Activated CD8-positive, alpha-beta T cell treated with anti-CD3 and anti-CD28 coated beads for 36 hours (primary cell): ENCODE measurements at regions not wholly inside any gene's neighbourhood (a gene's known extent, or its start where the extent isn't known, plus 50 kb on each side); places are given as distances from the start of the nearest gene placed in this dataset.

Experiments
- ATAC-seq: fragments of 200-7000 bp; cut with Tn5 transposase; one replicate; pipeline ENCODE4 v1.10.0; 2021; ENCODE audit warnings: mild to moderate bottlenecking, moderate library complexity
- CTCF ChIA-PET: fragments of 350-600 bp; sonication (Branson Sonifier 250); formaldehyde crosslinking; loops from one replicate; lab custom pipeline; 2021; ENCODE audit warnings: antibody characterized with exemption; lab: Charles Lee
- POLR2A ChIA-PET: fragments of 350-600 bp; sonication (Branson Sonifier 250); formaldehyde crosslinking; loops from one replicate; lab custom pipeline; 2021; ENCODE audit warnings: antibody characterized with exemption; lab: Charles Lee
- DNase-seq: peaks from one replicate; pipeline ENCODE4 v3.0.0-alpha.2; 2020
- H3K27ac Mint-ChIP-seq: one replicate; pipeline ENCODE4 v1.8.0; 2021; ENCODE audit warnings: mild to moderate bottlenecking, mixed read lengths
- H3K27me3 Mint-ChIP-seq: one replicate; pipeline ENCODE4 v1.8.0; 2021; ENCODE audit warnings: mixed read lengths
- H3K36me3 Mint-ChIP-seq: one replicate; pipeline ENCODE4 v1.8.0; 2021; ENCODE audit warnings: low read depth, mixed read lengths
- H3K4me1 Mint-ChIP-seq: one replicate; pipeline ENCODE4 v1.8.0; 2021; ENCODE audit warnings: low read depth, mixed read lengths
- H3K4me3 Mint-ChIP-seq: one replicate; pipeline ENCODE4 v1.8.0; 2021; ENCODE audit warnings: mild to moderate bottlenecking, moderate library complexity, mixed read lengths
- H3K9me3 Mint-ChIP-seq: one replicate; pipeline ENCODE4 v1.8.0; 2021; ENCODE audit warnings: mixed read lengths
- intact Hi-C: fragments of 100-400 bp; cut with micrococcal nuclease; formaldehyde crosslinking; loops from one replicate; pipeline ENCODE4 v1.10.0; 2022
- TF ChIP-seq, protein P1 (sequence below): fragments of 200-600 bp; IDR thresholded peaks from one replicate; pipeline ENCODE4 v1.8.0; 2022; ENCODE audit warnings: antibody characterized with exemption, mild to moderate bottlenecking

DNA sequence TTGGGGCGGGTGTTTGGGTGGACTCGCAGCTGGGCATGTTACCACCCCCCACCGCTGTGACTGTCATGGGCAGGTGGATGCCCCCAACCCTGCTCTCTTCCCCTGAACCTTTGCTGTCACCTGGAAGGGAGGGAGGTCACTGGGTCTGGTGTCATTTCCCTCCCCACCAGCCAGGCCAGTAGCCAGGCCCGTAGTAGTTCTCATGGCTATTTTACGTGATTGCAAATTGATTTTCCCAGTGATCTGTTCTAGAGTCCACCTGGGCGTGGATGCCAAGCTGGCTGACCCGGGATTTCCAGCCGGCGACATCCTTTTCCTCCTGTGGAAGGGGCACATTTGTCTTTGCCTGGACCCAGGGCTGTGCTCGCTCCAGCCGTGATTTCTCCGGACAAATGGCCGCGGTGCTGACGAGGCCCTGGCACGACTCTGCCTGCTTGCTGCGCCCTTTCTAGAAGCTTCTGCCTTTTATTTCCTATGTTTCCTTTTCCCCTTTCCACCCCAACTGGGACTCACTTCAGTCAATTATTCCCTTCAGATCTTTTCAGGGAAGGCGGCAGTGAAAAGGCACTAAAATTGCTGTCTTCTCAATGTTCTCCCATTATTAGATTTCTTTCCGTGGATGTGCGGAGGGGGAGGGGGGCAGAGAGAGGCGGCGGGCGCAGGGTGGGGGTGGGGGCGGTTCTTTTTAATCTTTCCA is 226.9 kb upstream of the CIBAR2 start:
- Mint-ChIP-seq H3K4me3 (no peak overlapping the region), H3K4me1 (peaks cover 12% of the 10 kb centered on the region), H3K36me3 (no peaks in the 10 kb centered on the region), H3K27ac (no peak overlapping the region), H3K9me3 (no peaks in the 10 kb centered on the region), H3K27me3 (no peaks in the 10 kb centered on the region)
- intact Hi-C loops, result no loop called here
- ChIA-PET CTCF (interaction anchor here (1.0 kb wide), 1 partner anchor 82 kb away, joined by 3 read pairs; no protein-coding TSS in a partner anchor), POLR2A (no interaction called here)
- TF ChIP-seq, protein P1, sequence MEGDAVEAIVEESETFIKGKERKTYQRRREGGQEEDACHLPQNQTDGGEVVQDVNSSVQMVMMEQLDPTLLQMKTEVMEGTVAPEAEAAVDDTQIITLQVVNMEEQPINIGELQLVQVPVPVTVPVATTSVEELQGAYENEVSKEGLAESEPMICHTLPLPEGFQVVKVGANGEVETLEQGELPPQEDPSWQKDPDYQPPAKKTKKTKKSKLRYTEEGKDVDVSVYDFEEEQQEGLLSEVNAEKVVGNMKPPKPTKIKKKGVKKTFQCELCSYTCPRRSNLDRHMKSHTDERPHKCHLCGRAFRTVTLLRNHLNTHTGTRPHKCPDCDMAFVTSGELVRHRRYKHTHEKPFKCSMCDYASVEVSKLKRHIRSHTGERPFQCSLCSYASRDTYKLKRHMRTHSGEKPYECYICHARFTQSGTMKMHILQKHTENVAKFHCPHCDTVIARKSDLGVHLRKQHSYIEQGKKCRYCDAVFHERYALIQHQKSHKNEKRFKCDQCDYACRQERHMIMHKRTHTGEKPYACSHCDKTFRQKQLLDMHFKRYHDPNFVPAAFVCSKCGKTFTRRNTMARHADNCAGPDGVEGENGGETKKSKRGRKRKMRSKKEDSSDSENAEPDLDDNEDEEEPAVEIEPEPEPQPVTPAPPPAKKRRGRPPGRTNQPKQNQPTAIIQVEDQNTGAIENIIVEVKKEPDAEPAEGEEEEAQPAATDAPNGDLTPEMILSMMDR, result no peak
- ATAC-seq (no peak), DNase-seq (no peak)

DNA sequence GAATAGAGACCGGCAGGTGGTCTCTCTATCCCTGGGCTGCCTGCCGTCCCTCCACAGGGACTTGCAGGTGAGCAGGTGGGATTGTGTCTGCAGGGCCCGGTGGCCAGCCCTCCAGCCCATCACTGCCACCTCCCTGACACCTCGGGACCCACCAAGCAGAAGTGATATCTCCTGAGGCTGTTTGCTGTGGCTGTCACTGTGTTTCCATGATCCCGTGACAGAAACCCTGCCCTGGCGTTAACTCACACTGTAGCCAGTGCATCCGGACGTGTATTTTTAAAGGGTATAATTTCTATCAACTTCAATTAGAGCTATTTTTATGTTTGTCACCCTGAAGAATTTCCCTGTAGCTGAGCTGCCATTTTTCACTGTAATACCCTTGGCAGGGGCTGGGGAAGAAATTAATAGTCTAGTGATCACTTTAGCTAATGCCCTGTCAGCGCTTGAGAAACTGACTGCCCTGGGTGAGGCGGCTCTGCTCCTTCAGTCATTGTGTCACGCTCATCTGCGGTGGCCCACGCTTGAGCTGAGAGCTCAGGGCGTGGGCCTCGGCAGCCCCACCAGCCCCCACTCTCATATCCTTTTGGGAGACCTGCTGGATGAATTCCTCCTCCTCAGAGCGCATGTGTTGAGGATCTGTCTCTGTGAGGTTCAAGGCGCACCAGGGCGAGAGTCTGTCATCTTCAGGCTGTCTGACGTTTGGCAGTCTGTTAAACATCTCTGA is 229.9 kb upstream of the CIBAR2 start:
- no peak for DNase-seq
- no peak for ATAC-seq
- Mint-ChIP-seq H3K36me3 (no peaks in the 10 kb centered on the region), H3K4me3 (no peak overlapping the region), H3K27ac (no peak overlapping the region), H3K4me1 (no peaks in the 10 kb centered on the region), H3K9me3 (peaks cover 2% of the 10 kb centered on the region), H3K27me3 (peaks cover 2% of the 10 kb centered on the region)
- ChIA-PET POLR2A (no interaction called here), CTCF (interaction anchor here (1.9 kb wide), 1 partner anchor 45 kb away, joined by 4 read pairs; no protein-coding TSS in a partner anchor)
- TF ChIP-seq, protein P1, result no peak
- intact Hi-C loops, result no loop called here

DNA sequence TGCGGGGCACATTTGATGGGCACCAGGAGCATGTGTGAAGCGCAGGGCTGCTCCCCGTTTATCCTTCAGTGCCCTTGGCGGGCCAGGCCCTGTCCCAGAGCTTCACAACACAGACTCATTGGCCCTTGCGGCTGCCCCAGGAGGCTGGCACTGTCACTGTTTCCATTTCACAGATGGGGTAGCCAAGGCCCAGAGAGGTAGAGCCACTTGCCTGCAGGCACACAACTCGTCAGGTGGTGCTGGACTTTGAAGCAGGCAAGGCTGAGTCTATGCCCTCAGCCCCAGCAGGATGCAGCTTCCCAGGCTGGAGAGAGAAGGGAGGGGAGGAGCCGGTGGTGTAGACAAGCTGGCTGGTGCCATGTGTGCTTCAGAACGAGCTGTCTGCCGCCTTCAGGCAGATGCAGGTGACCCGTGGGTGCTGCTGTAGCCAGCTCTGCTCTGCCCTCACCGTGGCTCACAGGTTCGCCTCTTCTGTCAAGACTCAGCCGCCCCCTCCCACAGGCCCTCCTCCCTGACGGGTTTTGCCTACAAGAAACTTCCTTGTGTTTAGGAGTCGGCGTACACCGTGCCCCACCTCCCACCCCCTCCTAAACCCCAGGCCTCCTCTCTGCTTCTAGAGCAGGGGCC is 232.3 kb upstream of the CIBAR2 start:
- Mint-ChIP-seq H3K36me3 (no peaks in the 10 kb centered on the region), H3K4me1 (no peaks in the 10 kb centered on the region), H3K27ac (no peak overlapping the region), H3K27me3 (peaks cover 2% of the 10 kb centered on the region), H3K9me3 (peaks cover 2% of the 10 kb centered on the region), H3K4me3 (no peak overlapping the region)
- ChIA-PET CTCF (no interaction called here), POLR2A (no interaction called here)
- ATAC-seq (no peak), DNase-seq (no peak)
- TF ChIP-seq, protein P1, result no peak
- intact Hi-C loops, result no loop called here

DNA sequence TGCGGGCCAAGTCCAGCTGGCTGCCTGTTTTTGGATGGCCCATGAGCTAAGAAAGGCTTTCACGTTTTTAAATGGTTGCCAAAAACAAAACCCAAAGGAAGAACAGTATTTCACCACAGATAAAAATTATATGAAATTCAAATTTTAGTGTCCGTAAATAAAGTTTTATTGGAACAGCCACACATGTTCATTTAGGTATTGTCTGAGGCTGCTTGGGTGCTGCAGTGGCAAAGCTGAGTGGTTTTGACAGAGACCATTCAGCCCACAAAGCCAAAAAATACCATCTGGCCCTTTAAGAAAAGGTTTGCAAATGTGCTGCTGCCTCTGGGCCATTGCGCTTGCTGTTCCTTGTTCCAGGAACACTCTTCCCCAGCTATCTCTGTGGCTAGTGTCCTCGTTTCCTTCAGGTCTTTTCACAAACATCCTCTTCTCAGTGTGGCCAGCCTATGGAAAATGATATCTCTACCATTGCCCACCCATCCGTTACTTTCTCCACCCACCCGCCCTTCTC is 232.9 kb upstream of the CIBAR2 start:
- ATAC-seq, result no peak
- Mint-ChIP-seq H3K9me3 (peaks cover 2% of the 10 kb centered on the region), H3K36me3 (no peaks in the 10 kb centered on the region), H3K27me3 (peaks cover 2% of the 10 kb centered on the region), H3K4me1 (no peaks in the 10 kb centered on the region), H3K4me3 (no peak overlapping the region), H3K27ac (no peak overlapping the region)
- ChIA-PET POLR2A (no interaction called here), CTCF (no interaction called here)
- no peak for DNase-seq
- TF ChIP-seq, protein P1, result no peak
- intact Hi-C loops, result no loop called here
